SK-N-MC (cell line): ENCODE measurements at regions not wholly inside any gene's neighbourhood (a gene's known extent, or its start where the extent isn't known, plus 50 kb on each side); places are given as distances from the start of the nearest gene placed in this dataset.

Source experiments
- DNase-seq: peaks from one replicate; pipeline ENCODE4 v3.0.0-alpha.2; 2011; ENCODE audit warnings: low read depth, low spot score
- H3K27ac ChIP-seq: fragments of 200-600 bp; sonication (generic); 2 replicates; pipeline ENCODE4 v1.5.1; 2016; ENCODE audit warnings: mixed run types
- H3K36me3 ChIP-seq: fragments of 200-600 bp; sonication (generic); 2 replicates; pipeline ENCODE4 v1.6.1; 2017; ENCODE audit warnings: antibody characterized with exemption, low read length, mixed read lengths; ENCODE audit not compliant: insufficient read depth
- H3K4me3 ChIP-seq: fragments of 200-600 bp; sonication (generic); 2 replicates; pipeline ENCODE4 v1.5.1; 2016
- H3K9ac ChIP-seq: fragments of 200-600 bp; sonication (generic); 2 replicates; pipeline ENCODE4 v1.8.0; 2017; ENCODE audit warnings: mixed run types, mixed read lengths; ENCODE audit not compliant: insufficient read length
- H3K9me3 ChIP-seq: fragments of 200-600 bp; sonication (generic); 2 replicates; pipeline ENCODE4 v1.6.1; 2017; ENCODE audit warnings: low read depth, mild to moderate bottlenecking, antibody characterized with exemption, low read length, moderate library complexity, mixed read lengths
- EZH2 ChIP-seq: fragments of 200-600 bp; sonication (generic); IDR thresholded peaks from one replicate; pipeline ENCODE4 v1.6.1; 2017; ENCODE audit warnings: antibody characterized with exemption
- FOXP2 ChIP-seq: optimal IDR thresholded peaks from 2 replicates; pipeline ENCODE3; 2011; ENCODE audit warnings: mild to moderate bottlenecking, moderate library complexity; ENCODE audit not compliant: insufficient read depth; ENCODE audit errors: extremely low read length, control extremely low read depth
- POLR2AphosphoS5 ChIP-seq: IDR thresholded peaks from 2 replicates; pipeline ENCODE4 v1.6.1; 2012; ENCODE audit warnings: mild to moderate bottlenecking, low read depth, low read length, borderline replicate concordance

- Histone ChIP-seq H3K4me3 (no peak overlapping the region), H3K36me3 (no peaks in the 10 kb centered on the region), H3K9ac (no peak overlapping the region), H3K27ac (no peak overlapping the region), H3K9me3 (no peaks in the 10 kb centered on the region)
- DNase-seq, result no peak
- no peak for TF ChIP-seq FOXP2
- no peak for TF ChIP-seq EZH2
- no peak for TF ChIP-seq POLR2AphosphoS5
These were observed 1648.4 kb upstream of the RAG2 start for GRCh38 chr11:38246451-38246850.

DNA sequence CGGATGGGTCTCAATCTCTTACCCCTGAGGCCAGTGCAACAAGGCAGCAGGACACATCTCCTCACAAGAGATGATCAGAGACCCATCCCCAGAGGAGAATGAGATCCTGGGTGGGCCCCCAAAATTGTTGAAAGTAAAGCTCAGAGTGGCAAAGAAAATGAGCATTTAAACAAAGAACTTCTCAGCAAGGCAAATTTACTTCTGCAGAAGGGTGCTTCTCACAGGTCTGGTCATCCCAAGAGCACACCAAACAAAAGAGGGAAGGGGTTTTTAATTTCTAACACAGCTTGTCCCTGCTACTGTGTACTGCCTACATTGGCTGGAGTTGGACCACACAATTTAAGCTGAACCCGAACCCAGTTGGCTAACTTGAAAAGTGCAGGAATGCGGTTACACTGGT is 1628.6 kb upstream of the RAG2 start:
- Histone ChIP-seq H3K36me3 (no peaks in the 10 kb centered on the region), H3K9ac (no peak overlapping the region), H3K4me3 (no peak overlapping the region), H3K27ac (no peak overlapping the region), H3K9me3 (no peaks in the 10 kb centered on the region)
- DNase-seq, result no peak
- TF ChIP-seq FOXP2, result no peak
- TF ChIP-seq POLR2AphosphoS5, result no peak
- TF ChIP-seq EZH2, result no peak

DNA sequence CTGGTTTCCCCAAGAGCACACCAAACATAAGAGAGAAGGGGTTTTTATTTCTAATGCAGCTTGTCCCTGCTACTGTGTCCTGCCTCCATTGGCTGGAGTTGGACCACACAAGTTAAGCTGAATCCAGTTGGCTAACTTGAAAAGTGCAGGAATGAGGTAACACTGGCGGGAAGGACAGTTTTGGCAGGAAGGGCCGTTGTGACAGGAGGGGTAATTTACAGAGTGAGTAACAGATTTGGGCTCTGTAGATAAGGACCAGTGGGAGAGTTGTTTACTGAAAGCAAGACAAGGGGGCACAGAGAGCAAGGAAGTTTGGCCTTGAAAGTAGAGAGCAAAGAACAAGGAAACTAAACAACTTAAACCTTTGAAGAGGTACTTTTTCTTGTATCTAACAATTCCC is 1623.3 kb upstream of the RAG2 start:
- DNase-seq, result no peak

DNA sequence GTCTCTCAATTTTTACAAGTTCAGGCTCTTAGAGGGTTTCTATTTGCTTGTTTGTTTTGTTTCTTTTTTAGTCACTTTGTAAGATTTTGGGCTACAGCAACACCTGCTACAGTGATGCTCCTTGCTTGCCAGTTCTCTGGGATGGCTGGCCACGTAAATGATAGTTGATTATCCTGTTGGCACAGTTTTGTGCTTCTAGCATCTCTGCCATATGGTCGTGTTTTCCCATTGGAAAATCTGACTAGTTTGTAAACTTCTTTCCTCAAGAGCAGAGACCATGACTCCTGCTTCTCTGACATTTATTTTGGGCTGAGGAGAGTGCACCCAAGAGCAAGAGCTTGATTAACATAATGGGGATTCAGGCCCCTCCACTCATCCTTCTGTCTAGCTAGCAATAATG is 1621.6 kb upstream of the RAG2 start:
- no peak overlapping the region for H3K27ac ChIP-seq
- TF ChIP-seq EZH2 (no peak), POLR2AphosphoS5 (no peak), FOXP2 (no peak)
- H3K36me3 ChIP-seq, result no peaks in the 10 kb centered on the region
- no peak overlapping the region for H3K9ac ChIP-seq
- no peak overlapping the region for H3K4me3 ChIP-seq
- DNase-seq, result no peak
- no peaks in the 10 kb centered on the region for H3K9me3 ChIP-seq

More for the DNA sequence above, 1623.3 kb upstream of the RAG2 start:
- TF ChIP-seq EZH2, result no peak
- no peak for TF ChIP-seq POLR2AphosphoS5
- no peak for TF ChIP-seq FOXP2
- H3K27ac ChIP-seq, result no peak overlapping the region
- H3K36me3 ChIP-seq, result no peaks in the 10 kb centered on the region
- H3K4me3 ChIP-seq, result no peak overlapping the region
- H3K9ac ChIP-seq, result no peak overlapping the region
- no peaks in the 10 kb centered on the region for H3K9me3 ChIP-seq

DNA sequence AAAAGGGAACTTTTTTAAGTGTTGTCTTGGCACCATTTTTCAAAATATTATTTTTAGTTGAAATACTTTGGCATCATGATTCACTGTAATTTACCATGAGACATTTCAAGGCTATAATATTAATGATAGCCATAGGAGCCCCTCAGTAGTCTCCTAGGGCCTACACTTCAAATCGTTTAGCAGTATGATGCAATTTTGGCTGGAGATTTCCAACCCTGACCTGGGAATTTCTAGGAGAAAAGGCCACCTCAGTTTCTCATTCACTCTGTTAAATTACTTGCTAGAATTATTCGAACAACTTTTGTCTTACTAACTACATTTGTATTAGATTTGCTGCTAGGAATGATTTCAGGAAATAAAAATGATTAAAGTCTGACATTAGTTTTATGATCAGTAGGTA is 1610.9 kb upstream of the RAG2 start:
- H3K9ac ChIP-seq, result no peak overlapping the region
- no peaks in the 10 kb centered on the region for H3K36me3 ChIP-seq
- no peak for DNase-seq
- no peaks in the 10 kb centered on the region for H3K9me3 ChIP-seq
- TF ChIP-seq EZH2 (no peak), POLR2AphosphoS5 (no peak), FOXP2 (no peak)
- no peak overlapping the region for H3K4me3 ChIP-seq
- H3K27ac ChIP-seq, result no peak overlapping the region

GRCh38 chr11:38206663-38207062 is 1608.6 kb upstream of the RAG2 start:
- H3K9ac ChIP-seq, result no peak overlapping the region
- no peaks in the 10 kb centered on the region for H3K9me3 ChIP-seq
- H3K4me3 ChIP-seq, result no peak overlapping the region
- no peak for TF ChIP-seq EZH2
- TF ChIP-seq POLR2AphosphoS5, result no peak
- no peak for TF ChIP-seq FOXP2
- H3K36me3 ChIP-seq, result no peaks in the 10 kb centered on the region
- H3K27ac ChIP-seq, result no peak overlapping the region
- DNase-seq, result no peak

GRCh38 chr11:38191101-38191500 is 1593.1 kb upstream of the RAG2 start:
- H3K4me3 ChIP-seq, result no peak overlapping the region
- no peak for DNase-seq
- H3K27ac ChIP-seq, result no peak overlapping the region
- H3K9ac ChIP-seq, result no peak overlapping the region
- no peak for TF ChIP-seq FOXP2
- no peak for TF ChIP-seq EZH2
- no peak for TF ChIP-seq POLR2AphosphoS5
- no peaks in the 10 kb centered on the region for H3K36me3 ChIP-seq
- no peaks in the 10 kb centered on the region for H3K9me3 ChIP-seq

- TF ChIP-seq EZH2, result no peak
- no peak for TF ChIP-seq POLR2AphosphoS5
- no peak for TF ChIP-seq FOXP2
These were observed 1584.3 kb upstream of the RAG2 start for GRCh38 chr11:38182126-38182866.

More at GRCh38 chr11:38182126-38182866, 1584.3 kb upstream of the RAG2 start:
- Histone ChIP-seq H3K9ac (no peak overlapping the region), H3K36me3 (no peaks in the 10 kb centered on the region), H3K27ac (no peak overlapping the region), H3K4me3 (peak overlapping the region; percentile 10; the same call in 1 of the 2 replicates), H3K9me3 (no peaks in the 10 kb centered on the region)
- no peak for DNase-seq
